Panc1 (cell line): ENCODE measurements at regions not wholly inside any gene's neighbourhood (a gene's known extent, or its start where the extent isn't known, plus 50 kb on each side); places are given as distances from the start of the nearest gene placed in this dataset.

Experiments
- ATAC-seq: fragments of 200-7000 bp; cut with Tn5 transposase; 2 replicates; pipeline ENCODE4 v1.9.1; 2020; ENCODE audit warnings: mild to moderate bottlenecking, moderate library complexity
- BruUV-seq: library from RNA; stranded (reverse); fragments of 400-500 nt; replicated peaks from 2 replicates; lab custom pipeline; 2021; lab: Mats Ljungman, UMichigan
- CTCF ChIA-PET: fragments of 300-600 bp; sonication (Branson Sonifier 250); formaldehyde crosslinking; loops from one replicate; lab custom pipeline; 2022; ENCODE audit warnings: antibody characterized with exemption; lab: Charles Lee
- POLR2A ChIA-PET: fragments of 300-600 bp; sonication (Branson Sonifier 250); formaldehyde crosslinking; loops from one replicate; lab custom pipeline; 2022; ENCODE audit warnings: antibody characterized with exemption; lab: Charles Lee
- DNase-seq: peaks from one replicate; pipeline ENCODE4 v3.0.0-alpha.2; 2010; ENCODE audit warnings: low read depth, low spot score
- H3K27ac ChIP-seq: 2 replicates; pipeline ENCODE4 v1.5.1; 2011; ENCODE audit warnings: mild to moderate bottlenecking, low read length, inconsistent platforms
- H3K27me3 ChIP-seq: fragments of 200-500 bp; sonication (Bioruptor generic); 2 replicates; pipeline ENCODE4 v1.6.0; 2014; ENCODE audit warnings: low read length, inconsistent platforms; ENCODE audit not compliant: control insufficient read depth, insufficient read depth
- H3K36me3 ChIP-seq: fragments of 200-500 bp; sonication (Bioruptor generic); 2 replicates; pipeline ENCODE4 v1.5.1; 2014; ENCODE audit warnings: inconsistent platforms, mild to moderate bottlenecking, low read length, moderate library complexity; ENCODE audit not compliant: control insufficient read depth, insufficient read depth
- H3K4me1 ChIP-seq: 2 replicates; pipeline ENCODE4 v1.5.1; 2011; ENCODE audit warnings: inconsistent platforms, mild to moderate bottlenecking, low read length, moderate library complexity; ENCODE audit not compliant: control insufficient read depth, insufficient read depth
- H3K4me3 ChIP-seq, 2 experiments: 2 replicates each; pipeline ENCODE4 v1.5.1; 2011 to 2012; ENCODE audit warnings: low read depth in 2 of 2, low read length in 2 of 2, mild to moderate bottlenecking in 2 of 2, inconsistent platforms in 1 of 2, moderate library complexity in 1 of 2
- H3K9me3 ChIP-seq: fragments of 200-500 bp; sonication (Bioruptor generic); 2 replicates; pipeline ENCODE4 v1.5.1; 2014; ENCODE audit warnings: low read depth, mild to moderate bottlenecking, inconsistent platforms, low read length, moderate library complexity; ENCODE audit not compliant: control insufficient read depth, insufficient read depth
- POLR2AphosphoS5 ChIP-seq: IDR thresholded peaks from 2 replicates; pipeline ENCODE4 v1.6.1; 2012; ENCODE audit warnings: mild to moderate bottlenecking, low read depth, low read length, moderate library complexity
- REST ChIP-seq, 2 experiments: IDR thresholded peaks; 2 replicates each; pipeline ENCODE4 v1.6.1; 2011 to 2012; ENCODE audit warnings: low read depth in 2 of 2, control low read depth in 1 of 2, low read length in 1 of 2, mild to moderate bottlenecking in 1 of 2, moderate library complexity in 1 of 2; ENCODE audit not compliant: insufficient read depth in 1 of 2
- SIN3A ChIP-seq: IDR thresholded peaks from 2 replicates; pipeline ENCODE4 v1.6.1; 2012; ENCODE audit warnings: low read depth, mild to moderate bottlenecking, low read length, moderate library complexity, borderline replicate concordance; ENCODE audit not compliant: insufficient read depth
- TCF7L2 ChIP-seq: IDR thresholded peaks from 2 replicates; pipeline ENCODE4 v1.6.1; 2011; ENCODE audit warnings: mild to moderate bottlenecking, low read depth, low read length, inconsistent platforms
- in situ Hi-C: cut with HindIII; loops from 2 replicates; pipeline ENCODE4 v1.10.0; 2016; ENCODE audit warnings: low sequenced_read_pairs, low pct_unique_long_range_greater_than_20kb
- intact Hi-C: fragments of 100-400 bp; cut with micrococcal nuclease; formaldehyde crosslinking; loops from one replicate; pipeline ENCODE4 v1.10.0; 2022; ENCODE audit not compliant: unreplicated experiment
- TF ChIP-seq, protein P1 (sequence below): fragments of 450-650 bp; IDR thresholded peaks from 2 replicates; pipeline ENCODE4 v1.5.1; 2017; ENCODE audit warnings: mild to moderate bottlenecking

DNA sequence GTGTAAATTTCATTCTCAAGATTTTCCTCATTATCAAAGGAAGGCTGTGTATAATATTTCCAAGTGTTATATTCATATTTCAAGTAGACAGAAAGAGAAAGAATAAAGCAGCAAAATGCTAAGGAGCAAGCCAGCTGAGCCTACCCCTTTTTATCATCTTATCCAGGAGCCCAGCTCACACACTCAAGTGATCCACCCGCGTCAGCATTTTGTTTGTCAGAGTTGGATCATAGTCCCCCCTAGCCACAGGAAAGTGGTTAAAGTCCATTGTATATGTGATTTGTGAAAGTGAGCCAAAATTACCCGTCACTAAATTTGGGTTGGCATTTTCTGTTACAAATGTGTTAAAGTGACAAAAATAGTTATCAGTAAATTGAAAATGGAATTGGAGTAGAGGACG, 289.3 kb upstream of the CTSO start:
- Histone ChIP-seq H3K9me3 (no peaks in the 10 kb centered on the region), H3K36me3 (no peaks in the 10 kb centered on the region), H3K27me3 (no peaks in the 10 kb centered on the region), H3K4me1 (no peaks in the 10 kb centered on the region), H3K27ac (no peak overlapping the region), H3K4me3 (no peak overlapping the region)
- in situ Hi-C loops, result no loop called here
- ChIA-PET CTCF (no interaction called here), POLR2A (no interaction called here)
- no peak for TF ChIP-seq SIN3A
- no peak for TF ChIP-seq POLR2AphosphoS5
- no peak for TF ChIP-seq REST (IDR thresholded peaks at IDR 0.05; ENCODE audit: insufficient read depth in 1 of 2, low read depth in 2 of 2, low read length in 1 of 2)
- no peak for TF ChIP-seq TCF7L2
- TF ChIP-seq, protein P1, sequence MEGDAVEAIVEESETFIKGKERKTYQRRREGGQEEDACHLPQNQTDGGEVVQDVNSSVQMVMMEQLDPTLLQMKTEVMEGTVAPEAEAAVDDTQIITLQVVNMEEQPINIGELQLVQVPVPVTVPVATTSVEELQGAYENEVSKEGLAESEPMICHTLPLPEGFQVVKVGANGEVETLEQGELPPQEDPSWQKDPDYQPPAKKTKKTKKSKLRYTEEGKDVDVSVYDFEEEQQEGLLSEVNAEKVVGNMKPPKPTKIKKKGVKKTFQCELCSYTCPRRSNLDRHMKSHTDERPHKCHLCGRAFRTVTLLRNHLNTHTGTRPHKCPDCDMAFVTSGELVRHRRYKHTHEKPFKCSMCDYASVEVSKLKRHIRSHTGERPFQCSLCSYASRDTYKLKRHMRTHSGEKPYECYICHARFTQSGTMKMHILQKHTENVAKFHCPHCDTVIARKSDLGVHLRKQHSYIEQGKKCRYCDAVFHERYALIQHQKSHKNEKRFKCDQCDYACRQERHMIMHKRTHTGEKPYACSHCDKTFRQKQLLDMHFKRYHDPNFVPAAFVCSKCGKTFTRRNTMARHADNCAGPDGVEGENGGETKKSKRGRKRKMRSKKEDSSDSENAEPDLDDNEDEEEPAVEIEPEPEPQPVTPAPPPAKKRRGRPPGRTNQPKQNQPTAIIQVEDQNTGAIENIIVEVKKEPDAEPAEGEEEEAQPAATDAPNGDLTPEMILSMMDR, result no peak
- intact Hi-C loops, result no loop called here
- DNase-seq (no peak), ATAC-seq (no peak)
- no TSS peak for BruUV-seq

- no peaks in the 10 kb centered on the region for H3K27me3 ChIP-seq
- H3K9me3 ChIP-seq, result no peaks in the 10 kb centered on the region
- no peak overlapping the region for H3K4me3 ChIP-seq
- BruUV-seq, result no TSS peak
- DNase-seq (no peak), ATAC-seq (no peak)
- ChIA-PET CTCF (no interaction called here), POLR2A (no interaction called here)
- TF ChIP-seq SIN3A, result no peak
- TF ChIP-seq REST (IDR thresholded peaks at IDR 0.05; ENCODE audit: insufficient read depth in 1 of 2, low read depth in 2 of 2, low read length in 1 of 2), result no peak
- no peak for TF ChIP-seq POLR2AphosphoS5
- no peak for TF ChIP-seq TCF7L2
- TF ChIP-seq, protein P1, result no peak
- H3K36me3 ChIP-seq, result no peaks in the 10 kb centered on the region
- H3K4me1 ChIP-seq, result no peaks in the 10 kb centered on the region
- in situ Hi-C loops (no loop called here), intact Hi-C loops (no loop called here)
- no peak overlapping the region for H3K27ac ChIP-seq
These were observed 288.7 kb upstream of the CTSO start for GRCh38 chr4:156242390-156242789.
